CMK (cell line): ENCODE measurements at regions not wholly inside any gene's neighbourhood (a gene's known extent, or its start where the extent isn't known, plus 50 kb on each side); places are given as distances from the start of the nearest gene placed in this dataset.
A peak's percentile ranks its signal among the peaks of the same experiment; 100 is the strongest.

ENCODE experiments used
- DNase-seq: peaks from one replicate; pipeline ENCODE4 v3.0.0-alpha.2; 2010; ENCODE audit warnings: low read depth

GRCh38 chr3:152959307-152959706 lies 124.4 kb downstream of the P2RY1 start:
- DNase-seq, result no peak

GRCh38 chr3:152960684-152961083 lies 125.8 kb downstream of the P2RY1 start:
- DNase-seq, result no peak

GRCh38 chr3:152961323-152961722 lies 126.4 kb downstream of the P2RY1 start:
- DNase-seq, result no peak

GRCh38 chr3:152964911-152965609 lies 130.1 kb downstream of the P2RY1 start:
- no peak for DNase-seq

- no peak for DNase-seq
These were observed 133.6 kb downstream of the P2RY1 start for GRCh38 chr3:152968388-152969024.

- DNase-seq, result no peak
These were observed 134.8 kb downstream of the P2RY1 start for GRCh38 chr3:152969557-152970300.

GRCh38 chr3:152970851-152971250 lies 135.9 kb downstream of the P2RY1 start:
- DNase-seq, result no peak

- DNase-seq, result no peak
These were observed 136.9 kb downstream of the P2RY1 start for GRCh38 chr3:152971880-152972279.

GRCh38 chr3:152973575-152973974 lies 138.6 kb downstream of the P2RY1 start:
- no peak for DNase-seq

- DNase-seq, result peak; percentile 60
These were observed 141.3 kb downstream of the P2RY1 start for GRCh38 chr3:152976239-152976638.

GRCh38 chr3:152977366-152977765 lies 142.4 kb downstream of the P2RY1 start:
- DNase-seq, result no peak

GRCh38 chr3:152978152-152978551 lies 143.2 kb downstream of the P2RY1 start:
- no peak for DNase-seq

GRCh38 chr3:152997526-152997925 lies 162.6 kb downstream of the P2RY1 start:
- DNase-seq, result no peak

GRCh38 chr3:152998591-152998990 lies 163.4 kb upstream of the RAP2B start:
- DNase-seq, result no peak

- DNase-seq, result no peak
These were observed 161.7 kb upstream of the RAP2B start for GRCh38 chr3:153000325-153000724.

GRCh38 chr3:153001210-153002078 lies 160.6 kb upstream of the RAP2B start:
- DNase-seq, result no peak

- no peak for DNase-seq
These were observed 158.6 kb upstream of the RAP2B start for GRCh38 chr3:153003441-153003840.

GRCh38 chr3:153003862-153004261 lies 158.2 kb upstream of the RAP2B start:
- no peak for DNase-seq

GRCh38 chr3:153008226-153008625 lies 153.8 kb upstream of the RAP2B start:
- DNase-seq, result no peak

GRCh38 chr3:153023896-153024295 lies 138.1 kb upstream of the RAP2B start:
- no peak for DNase-seq

GRCh38 chr3:153026026-153026425 lies 136.0 kb upstream of the RAP2B start:
- no peak for DNase-seq

GRCh38 chr3:153028381-153028780 lies 133.6 kb upstream of the RAP2B start:
- no peak for DNase-seq
